Fibroblast of lung (primary cell): ENCODE measurements at regions not wholly inside any gene's neighbourhood (a gene's known extent, or its start where the extent isn't known, plus 50 kb on each side); places are given as distances from the start of the nearest gene placed in this dataset.

Experiments used
- CTCF ChIP-seq, 2 donors: IDR thresholded peaks in 1 of 2; conservative IDR thresholded peaks in 1 of 2; 1 replicate in 1 of 2; 2 replicates in 1 of 2; pipeline ENCODE4 v1.5.1; 2011 to 2012; ENCODE audit warnings: low read length in 2 of 2, control low read depth in 1 of 2, inconsistent platforms in 1 of 2, low read depth in 1 of 2, mild to moderate bottlenecking in 1 of 2
- EZH2 ChIP-seq: IDR thresholded peaks from 2 replicates; pipeline ENCODE4 v1.5.1; 2012; ENCODE audit warnings: low read length, control low read depth, mild to moderate bottlenecking; ENCODE audit errors: missing control alignments

- TF ChIP-seq CTCF (conservative IDR thresholded peaks at IDR 0.05 in 1 of 2, IDR thresholded peaks at IDR 0.05 in 1 of 2; ENCODE audit: low read depth in 1 of 2, low read length in 2 of 2) (no peak), EZH2 (no peak)
Measured at GRCh38 chr12:29072631-29073030, 76.4 kb upstream of the FAR2 start.
